IMR-90 (cell line): ENCODE measurements at regions not wholly inside any gene's neighbourhood (a gene's known extent, or its start where the extent isn't known, plus 50 kb on each side); places are given as distances from the start of the nearest gene placed in this dataset.

Experiments used
- ATAC-seq: fragments of 200-7000 bp; cut with Tn5 transposase; 2 replicates; pipeline ENCODE4 v1.9.1; 2020; ENCODE audit warnings: low read depth, mild to moderate bottlenecking, moderate library complexity
- BruUV-seq: library from RNA; stranded (reverse); fragments of 400-500 nt; replicated peaks from 2 replicates; lab custom pipeline; 2021; lab: Mats Ljungman, UMichigan
- CTCF ChIA-PET: fragments of 300-600 bp; formaldehyde crosslinking; extraction: SDS; loops from one replicate; lab custom pipeline; 2021; ENCODE audit warnings: antibody characterized with exemption; lab: Yijun Ruan, JAX
- POLR2A ChIA-PET: fragments of 300-600 bp; sonication (Branson Sonifier 250); formaldehyde crosslinking; loops from one replicate; lab custom pipeline; 2022; ENCODE audit warnings: antibody characterized with exemption; ENCODE audit not compliant: unreplicated experiment; lab: Charles Lee
- DNase-seq: peaks from one replicate; pipeline ENCODE4 v3.0.0; 2013
- H2AFZ ChIP-seq: replicated peaks from 2 replicates; pipeline ENCODE3; 2013; ENCODE audit warnings: low read length, mild to moderate bottlenecking; ENCODE audit not compliant: poor library complexity
- H2AK5ac ChIP-seq: 2 replicates; pipeline ENCODE4 v1.6.1; 2013; ENCODE audit warnings: low read depth, low read length, inconsistent platforms
- H2AK9ac ChIP-seq: replicated peaks from 2 replicates; pipeline ENCODE3; 2013; ENCODE audit warnings: mild to moderate bottlenecking, low read depth, low read length, moderate library complexity; ENCODE audit not compliant: poor library complexity
- H2BK120ac ChIP-seq: 2 replicates; pipeline ENCODE4 v1.6.1; 2013; ENCODE audit warnings: low read depth, low read length, inconsistent platforms
- H2BK15ac ChIP-seq: 3 replicates; pipeline ENCODE4 v1.6.1; 2013; ENCODE audit warnings: low read depth, low read length, inconsistent platforms
- H2BK20ac ChIP-seq: 2 replicates; pipeline ENCODE4 v1.6.1; 2013; ENCODE audit warnings: low read depth, mild to moderate bottlenecking, inconsistent platforms, low read length, moderate library complexity
- H2BK5ac ChIP-seq: 2 replicates; pipeline ENCODE4 v1.6.1; 2013; ENCODE audit warnings: mild to moderate bottlenecking, low read depth, low read length, inconsistent platforms; ENCODE audit not compliant: poor library complexity, severe bottlenecking
- H3K14ac ChIP-seq: replicated peaks from 2 replicates; pipeline ENCODE4 v1.6.1; 2013; ENCODE audit warnings: low read depth, low read length, inconsistent platforms
- H3K18ac ChIP-seq: 2 replicates; pipeline ENCODE4 v1.6.1; 2013; ENCODE audit warnings: low read depth, low read length, control low read depth
- H3K23ac ChIP-seq: 2 replicates; pipeline ENCODE4 v1.6.1; 2013; ENCODE audit warnings: low read depth, low read length, inconsistent platforms
- H3K27ac ChIP-seq: 2 replicates; pipeline ENCODE4 v1.5.1; 2013; ENCODE audit warnings: mild to moderate bottlenecking, control low read depth, low read length; ENCODE audit not compliant: insufficient read depth
- H3K27me3 ChIP-seq: 2 replicates; pipeline ENCODE4 v1.6.1; 2013; ENCODE audit warnings: low read length; ENCODE audit not compliant: control insufficient read depth, insufficient read depth
- H3K36me3 ChIP-seq: 2 replicates; pipeline ENCODE4 v1.6.1; 2013; ENCODE audit warnings: low read length, mixed read lengths; ENCODE audit not compliant: control insufficient read depth, insufficient read depth
- H3K4ac ChIP-seq: 2 replicates; pipeline ENCODE4 v1.6.1; 2013; ENCODE audit warnings: low read depth, low read length, inconsistent platforms
- H3K4me1 ChIP-seq: 2 replicates; pipeline ENCODE4 v1.6.1; 2013; ENCODE audit warnings: low read length, mixed read lengths; ENCODE audit not compliant: control insufficient read depth, insufficient read depth
- H3K4me2 ChIP-seq: 2 replicates; pipeline ENCODE4 v1.6.1; 2013; ENCODE audit warnings: low read depth, mild to moderate bottlenecking, control low read depth, low read length, moderate library complexity
- H3K4me3 ChIP-seq: 2 replicates; pipeline ENCODE4 v1.5.1; 2013; ENCODE audit warnings: low read depth, mild to moderate bottlenecking, control low read depth, low read length, moderate library complexity; ENCODE audit not compliant: insufficient read depth
- H3K56ac ChIP-seq: 2 replicates; pipeline ENCODE4 v1.6.1; 2013; ENCODE audit warnings: low read length, inconsistent platforms; ENCODE audit not compliant: insufficient read depth; ENCODE audit errors: extremely low read depth
- H3K79me1 ChIP-seq, 2 experiments: 2 replicates each; pipeline ENCODE4 v1.6.1; 2013; ENCODE audit warnings: low read length in 2 of 2, inconsistent platforms in 1 of 2, low read depth in 1 of 2
- H3K9ac ChIP-seq: 2 replicates; pipeline ENCODE4 v1.6.1; 2013; ENCODE audit warnings: low read depth, low read length, control low read depth
- H3K9me1 ChIP-seq: 2 replicates; pipeline ENCODE4 v1.6.1; 2013; ENCODE audit warnings: low read length, inconsistent platforms; ENCODE audit not compliant: insufficient read depth
- H3K9me3 ChIP-seq: 2 replicates; pipeline ENCODE4 v1.6.1; 2013; ENCODE audit warnings: low read length; ENCODE audit not compliant: control insufficient read depth, insufficient read depth
- H4K20me1 ChIP-seq: 2 replicates; pipeline ENCODE4 v1.6.1; 2013; ENCODE audit warnings: low read length, inconsistent platforms; ENCODE audit not compliant: insufficient read depth
- H4K5ac ChIP-seq: 2 replicates; pipeline ENCODE4 v1.6.1; 2013; ENCODE audit warnings: mild to moderate bottlenecking, low read depth, low read length, control low read depth
- H4K8ac ChIP-seq, 2 experiments: 2 replicates each; pipeline ENCODE4 v1.6.1; 2013; ENCODE audit warnings: low read depth in 2 of 2, low read length in 2 of 2, control low read depth in 1 of 2, inconsistent platforms in 1 of 2
- H4K91ac ChIP-seq: 2 replicates; pipeline ENCODE4 v1.6.1; 2013; ENCODE audit warnings: low read depth, low read length, inconsistent platforms; ENCODE audit not compliant: insufficient read depth
- BHLHE40 ChIP-seq: fragments of 150-350 bp; IDR thresholded peaks from 2 replicates; pipeline ENCODE4 v1.6.1; 2016; ENCODE audit warnings: mild to moderate bottlenecking, low read depth, low read length
- CEBPB ChIP-seq: IDR thresholded peaks from 2 replicates; pipeline ENCODE4 v1.6.1; 2012; ENCODE audit warnings: low read depth, low read length, improper control_type of control experiment
- CHD1 ChIP-seq: IDR thresholded peaks from 2 replicates; pipeline ENCODE4 v1.6.1; 2012; ENCODE audit warnings: low read depth, low read length, improper control_type of control experiment
- FOS ChIP-seq: fragments of 150-350 bp; IDR thresholded peaks from 2 replicates; pipeline ENCODE4 v1.6.1; 2016; ENCODE audit warnings: low read depth, low read length
- MAZ ChIP-seq: IDR thresholded peaks from 2 replicates; pipeline ENCODE4 v1.6.1; 2012; ENCODE audit warnings: low read depth, mild to moderate bottlenecking, low read length, improper control_type of control experiment, moderate library complexity, borderline replicate concordance
- MXI1 ChIP-seq: IDR thresholded peaks from 2 replicates; pipeline ENCODE4 v1.6.1; 2012; ENCODE audit warnings: low read depth, mild to moderate bottlenecking, low read length, moderate library complexity, borderline replicate concordance
- NFE2L2 ChIP-seq: fragments of 150-350 bp; IDR thresholded peaks from 2 replicates; pipeline ENCODE4 v1.6.1; 2016; ENCODE audit warnings: low read depth, mild to moderate bottlenecking, low read length
- POLR2A ChIP-seq: IDR thresholded peaks from 2 replicates; pipeline ENCODE4 v1.6.1; 2012; ENCODE audit warnings: mild to moderate bottlenecking, low read depth, low read length
- RFX5 ChIP-seq: IDR thresholded peaks from 2 replicates; pipeline ENCODE4 v1.8.0; 2012; ENCODE audit warnings: low read depth, mild to moderate bottlenecking, low read length, moderate library complexity
- SMC3 ChIP-seq: fragments of 150-350 bp; IDR thresholded peaks from 2 replicates; pipeline ENCODE4 v1.6.1; 2016; ENCODE audit warnings: low read depth, mild to moderate bottlenecking, antibody characterized with exemption, low read length, moderate library complexity
- WGBS, 2 experiments: methylation state at CpG; one replicate each; pipeline versions ENCODE4 v1.1.5 to v1.1.7; 2013; ENCODE audit warnings: missing lambda C conversion rate in 2 of 2; ENCODE audit not compliant: insufficient read length in 1 of 2; ENCODE audit errors: extremely low coverage in 2 of 2; 5-methylcytosine and 5-hydroxymethylcytosine counted together
- dilution Hi-C: fragments of 300-500 bp; cut with HindIII; formaldehyde crosslinking; loops from one replicate; pipeline ENCODE4 v1.14.3; 2018; ENCODE audit warnings: low sequenced_read_pairs; ENCODE audit not compliant: unreplicated experiment
- in situ Hi-C: fragments of 300-500 bp; cut with MboI; formaldehyde crosslinking; loops from 3 replicates; pipeline ENCODE4 v1.14.3; 2019; ENCODE audit warnings: low sequenced_read_pairs, inconsistent platforms, mixed read lengths
- intact Hi-C: fragments of 100-400 bp; cut with micrococcal nuclease; formaldehyde crosslinking; loops from 2 replicates; pipeline ENCODE4 v1.10.0; 2022
- TF ChIP-seq, protein P1 (sequence below): conservative IDR thresholded peaks from 2 replicates; pipeline ENCODE4 v1.5.1; 2012; ENCODE audit warnings: mild to moderate bottlenecking, low read depth, low read length, improper control_type of control experiment
- TF ChIP-seq, protein P2 (sequence below): fragments of 150-350 bp; IDR thresholded peaks from 2 replicates; pipeline ENCODE4 v1.6.1; 2016; ENCODE audit warnings: low read depth, mild to moderate bottlenecking, low read length, moderate library complexity, borderline replicate concordance

DNA sequence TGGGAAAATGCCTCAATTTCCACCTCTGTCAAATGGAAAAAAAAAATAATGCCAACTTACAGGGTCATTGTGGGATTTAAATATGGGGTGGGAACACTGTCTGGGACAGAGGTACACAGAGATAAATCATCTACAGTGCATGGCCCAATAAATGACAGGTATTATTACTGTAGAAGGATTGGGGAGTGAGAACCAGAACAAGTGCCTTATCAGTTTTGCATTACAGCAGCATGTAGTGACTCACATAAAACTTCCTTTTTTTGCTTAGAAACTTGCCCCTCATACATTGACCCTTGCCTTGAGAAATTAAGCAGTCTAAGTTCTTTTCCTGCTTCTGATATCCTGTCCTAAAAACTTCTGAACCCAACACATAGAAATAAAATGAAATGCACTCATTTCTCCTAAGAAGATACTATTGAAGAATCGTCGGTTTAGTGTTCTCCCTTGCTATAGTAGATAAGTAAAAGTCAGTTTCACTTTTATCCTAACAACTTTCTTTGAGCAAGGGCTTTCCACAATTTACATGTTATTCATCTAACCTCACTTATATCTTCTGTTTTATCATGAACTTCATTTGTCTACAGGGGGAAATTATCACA is 121.0 kb upstream of the HAAO start:
- POLR2A ChIA-PET, result no interaction called here
- dilution Hi-C loops (no loop called here), intact Hi-C loops (no loop called here), in situ Hi-C loops (no loop called here)
- no peaks in the 10 kb centered on the region for H3K36me3 ChIP-seq
- no peak overlapping the region for H2AK5ac ChIP-seq
- H3K27ac ChIP-seq, result no peak overlapping the region
- ATAC-seq (no peak), DNase-seq (peak; percentile 35)
- no peaks in the 10 kb centered on the region for H3K9me3 ChIP-seq
- no peak overlapping the region for H3K14ac ChIP-seq
- BruUV-seq, result no TSS peak
- H3K4me1 ChIP-seq, result peaks cover 10% of the 10 kb centered on the region
- H3K27me3 ChIP-seq, result no peaks in the 10 kb centered on the region
- TF ChIP-seq MXI1, result no peak
- TF ChIP-seq FOS, result no peak
- TF ChIP-seq POLR2A, result no peak
- TF ChIP-seq BHLHE40, result no peak
- TF ChIP-seq RFX5, result no peak
- TF ChIP-seq CHD1, result no peak
- TF ChIP-seq MAZ, result no peak
- TF ChIP-seq, protein P1, sequence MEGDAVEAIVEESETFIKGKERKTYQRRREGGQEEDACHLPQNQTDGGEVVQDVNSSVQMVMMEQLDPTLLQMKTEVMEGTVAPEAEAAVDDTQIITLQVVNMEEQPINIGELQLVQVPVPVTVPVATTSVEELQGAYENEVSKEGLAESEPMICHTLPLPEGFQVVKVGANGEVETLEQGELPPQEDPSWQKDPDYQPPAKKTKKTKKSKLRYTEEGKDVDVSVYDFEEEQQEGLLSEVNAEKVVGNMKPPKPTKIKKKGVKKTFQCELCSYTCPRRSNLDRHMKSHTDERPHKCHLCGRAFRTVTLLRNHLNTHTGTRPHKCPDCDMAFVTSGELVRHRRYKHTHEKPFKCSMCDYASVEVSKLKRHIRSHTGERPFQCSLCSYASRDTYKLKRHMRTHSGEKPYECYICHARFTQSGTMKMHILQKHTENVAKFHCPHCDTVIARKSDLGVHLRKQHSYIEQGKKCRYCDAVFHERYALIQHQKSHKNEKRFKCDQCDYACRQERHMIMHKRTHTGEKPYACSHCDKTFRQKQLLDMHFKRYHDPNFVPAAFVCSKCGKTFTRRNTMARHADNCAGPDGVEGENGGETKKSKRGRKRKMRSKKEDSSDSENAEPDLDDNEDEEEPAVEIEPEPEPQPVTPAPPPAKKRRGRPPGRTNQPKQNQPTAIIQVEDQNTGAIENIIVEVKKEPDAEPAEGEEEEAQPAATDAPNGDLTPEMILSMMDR, result no peak
- TF ChIP-seq, protein P2, sequence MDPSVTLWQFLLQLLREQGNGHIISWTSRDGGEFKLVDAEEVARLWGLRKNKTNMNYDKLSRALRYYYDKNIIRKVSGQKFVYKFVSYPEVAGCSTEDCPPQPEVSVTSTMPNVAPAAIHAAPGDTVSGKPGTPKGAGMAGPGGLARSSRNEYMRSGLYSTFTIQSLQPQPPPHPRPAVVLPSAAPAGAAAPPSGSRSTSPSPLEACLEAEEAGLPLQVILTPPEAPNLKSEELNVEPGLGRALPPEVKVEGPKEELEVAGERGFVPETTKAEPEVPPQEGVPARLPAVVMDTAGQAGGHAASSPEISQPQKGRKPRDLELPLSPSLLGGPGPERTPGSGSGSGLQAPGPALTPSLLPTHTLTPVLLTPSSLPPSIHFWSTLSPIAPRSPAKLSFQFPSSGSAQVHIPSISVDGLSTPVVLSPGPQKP, result no peak
- no peak for TF ChIP-seq NFE2L2
- no peak for TF ChIP-seq CEBPB
- TF ChIP-seq SMC3, result no peak
- H3K9ac ChIP-seq, result no peak overlapping the region
- no peaks in the 10 kb centered on the region for H4K20me1 ChIP-seq
- H2AFZ ChIP-seq, result no peak overlapping the region
- H3K18ac ChIP-seq, result no peak overlapping the region
- H2BK5ac ChIP-seq, result no peak overlapping the region
- no peak overlapping the region for H4K8ac ChIP-seq
- H3K23ac ChIP-seq, result no peak overlapping the region
- H2BK20ac ChIP-seq, result no peak overlapping the region
- no peak overlapping the region for H3K4me3 ChIP-seq
- H4K5ac ChIP-seq, result no peak overlapping the region
- no peaks in the 10 kb centered on the region for H3K79me1 ChIP-seq
- no peak overlapping the region for H3K56ac ChIP-seq
- H3K4ac ChIP-seq, result no peak overlapping the region
- CTCF ChIA-PET, result no interaction called here
- H3K9me1 ChIP-seq, result peaks cover 14% of the 10 kb centered on the region
- no peak overlapping the region for H4K91ac ChIP-seq
- H2BK120ac ChIP-seq, result no peak overlapping the region
- H2AK9ac ChIP-seq, result no peak overlapping the region
- no peak overlapping the region for H2BK15ac ChIP-seq
- WGBS, 2 experiments, result no CpG with 5 or more reads among the region's 2 CpGs
- H3K4me2 ChIP-seq, result peak overlapping the region; percentile 35; the same call in 1 of the 2 replicates
